Mammary epithelial cell (primary cell): ENCODE measurements at regions not wholly inside any gene's neighbourhood (a gene's known extent, or its start where the extent isn't known, plus 50 kb on each side); places are given as distances from the start of the nearest gene placed in this dataset.
"Not testable (repeated sequence)": the region's sequence is repeated elsewhere in the genome, so short reads cannot be mapped to it uniquely, and the experiment has no call there.

Source experiments
- CTCF ChIP-seq, 2 donors: IDR thresholded peaks in 1 of 2; conservative IDR thresholded peaks in 1 of 2; 2 replicates each; pipeline ENCODE4 v1.5.1; 2011 to 2012; ENCODE audit warnings: inconsistent platforms in 2 of 2, low read length in 2 of 2, mild to moderate bottlenecking in 2 of 2, control low read depth in 1 of 2, low read depth in 1 of 2; ENCODE audit not compliant: insufficient read depth in 1 of 2; ENCODE audit errors: extremely low read depth in 1 of 2
- EZH2 ChIP-seq: IDR thresholded peaks from 2 replicates; pipeline ENCODE4 v1.6.1; 2012; ENCODE audit warnings: low read length, inconsistent platforms, borderline replicate concordance

- not testable (repeated sequence) for TF ChIP-seq CTCF (conservative IDR thresholded peaks at IDR 0.05 in 1 of 2, IDR thresholded peaks at IDR 0.05 in 1 of 2; ENCODE audit: extremely low read depth in 1 of 2, insufficient read depth in 1 of 2, low read depth in 1 of 2, low read length in 2 of 2); EZH2
Measured at GRCh38 chr4:22620144-22620543, 72.6 kb upstream of the GBA3 start.
